Smooth muscle cell (in vitro differentiated cells): ENCODE measurements at regions not wholly inside any gene's neighbourhood (a gene's known extent, or its start where the extent isn't known, plus 50 kb on each side); places are given as distances from the start of the nearest gene placed in this dataset.

Experiments
- DNase-seq: peaks from one replicate; lab custom pipeline; 2025; ENCODE audit not compliant: unreplicated experiment; lab: John Stamatoyannopoulos, UW
- H2AFZ ChIP-seq: fragments of 200-600 bp; sonication (generic); 2 replicates; pipeline ENCODE4 v1.6.0; 2016; ENCODE audit warnings: antibody characterized with exemption, low read depth, mild to moderate bottlenecking
- H3F3A ChIP-seq: fragments of 200-600 bp; sonication (generic); 2 replicates; pipeline ENCODE4 v1.6.0; 2017; ENCODE audit warnings: antibody characterized with exemption, low read depth
- H3K27ac ChIP-seq: fragments of 200-600 bp; sonication (generic); 2 replicates; pipeline ENCODE4 v1.5.1; 2016; ENCODE audit warnings: low read depth, mild to moderate bottlenecking
- H3K27me3 ChIP-seq: fragments of 200-600 bp; sonication (generic); 2 replicates; pipeline ENCODE4 v1.6.1; 2016; ENCODE audit warnings: low read depth, mild to moderate bottlenecking
- H3K36me3 ChIP-seq: fragments of 200-600 bp; sonication (generic); 2 replicates; pipeline ENCODE4 v1.5.1; 2016; ENCODE audit warnings: low read depth
- H3K4me1 ChIP-seq: fragments of 200-600 bp; sonication (generic); 2 replicates; pipeline ENCODE4 v1.5.1; 2016; ENCODE audit warnings: low read depth
- H3K4me2 ChIP-seq: fragments of 200-600 bp; sonication (generic); 2 replicates; pipeline ENCODE4 v1.6.0; 2016; ENCODE audit warnings: mild to moderate bottlenecking
- H3K4me3 ChIP-seq: fragments of 200-600 bp; sonication (generic); 2 replicates; pipeline ENCODE4 v1.5.1; 2016; ENCODE audit warnings: mild to moderate bottlenecking
- H3K79me2 ChIP-seq: fragments of 200-600 bp; sonication (generic); 2 replicates; pipeline ENCODE4 v1.6.0; 2016; ENCODE audit warnings: low read depth, mild to moderate bottlenecking
- H3K9ac ChIP-seq: fragments of 200-600 bp; sonication (generic); 2 replicates; pipeline ENCODE4 v1.6.0; 2016; ENCODE audit warnings: low read depth
- H3K9me3 ChIP-seq: fragments of 200-600 bp; sonication (generic); replicated peaks from 2 replicates; pipeline ENCODE4 v1.5.1; 2016; ENCODE audit warnings: low read depth
- H4K20me1 ChIP-seq: fragments of 200-600 bp; sonication (generic); 2 replicates; pipeline ENCODE4 v1.6.0; 2016; ENCODE audit warnings: low read depth
- WGBS: methylation state at CpG from one replicate; pipeline ENCODE4 v1.1.7; 2016; ENCODE audit warnings: low lambda C conversion rate; 5-methylcytosine and 5-hydroxymethylcytosine counted together
- TF ChIP-seq, protein P1 (sequence below): fragments of 200-600 bp; sonication (generic); IDR thresholded peaks from 2 replicates; pipeline ENCODE4 v1.5.1; 2017; ENCODE audit warnings: borderline replicate concordance, mild to moderate bottlenecking, antibody characterized with exemption; ENCODE audit not compliant: insufficient read depth, poor library complexity, severe bottlenecking

GRCh38 chr13:74647211-74647610 is 513.0 kb upstream of the KLF12 start:
- WGBS = 76% methylated on average over 2 of the region's 2 CpGs

DNA sequence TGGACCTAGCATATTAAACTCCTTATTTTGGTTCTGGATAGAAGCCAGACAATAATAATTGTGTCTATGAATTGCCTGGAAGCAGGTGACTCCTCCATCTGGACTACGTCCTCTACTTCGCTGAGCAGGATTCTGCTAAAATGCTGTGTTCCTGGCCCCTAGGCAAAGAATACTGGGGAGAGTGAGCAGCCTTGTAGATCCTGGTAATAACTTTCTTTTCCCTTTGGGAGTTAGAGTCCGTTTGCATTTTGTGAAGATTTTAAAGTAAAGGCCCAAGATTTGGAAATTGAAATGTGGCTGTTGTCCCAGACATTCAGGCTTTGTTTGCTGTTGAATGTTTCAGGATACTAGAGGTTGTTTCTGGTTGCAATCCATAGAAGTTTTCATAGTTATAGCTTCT is 511.9 kb upstream of the KLF12 start:
- Histone ChIP-seq H3K9ac (no peak overlapping the region), H3K4me2 (no peak overlapping the region), H3F3A (no peaks in the 10 kb centered on the region), H3K79me2 (no peaks in the 10 kb centered on the region), H3K36me3 (no peaks in the 10 kb centered on the region), H3K27ac (no peak overlapping the region), H2AFZ (no peak overlapping the region), H4K20me1 (no peaks in the 10 kb centered on the region), H3K9me3 (no peaks in the 10 kb centered on the region), H3K4me3 (no peak overlapping the region), H3K4me1 (no peaks in the 10 kb centered on the region), H3K27me3 (no peaks in the 10 kb centered on the region)
- TF ChIP-seq, protein P1, sequence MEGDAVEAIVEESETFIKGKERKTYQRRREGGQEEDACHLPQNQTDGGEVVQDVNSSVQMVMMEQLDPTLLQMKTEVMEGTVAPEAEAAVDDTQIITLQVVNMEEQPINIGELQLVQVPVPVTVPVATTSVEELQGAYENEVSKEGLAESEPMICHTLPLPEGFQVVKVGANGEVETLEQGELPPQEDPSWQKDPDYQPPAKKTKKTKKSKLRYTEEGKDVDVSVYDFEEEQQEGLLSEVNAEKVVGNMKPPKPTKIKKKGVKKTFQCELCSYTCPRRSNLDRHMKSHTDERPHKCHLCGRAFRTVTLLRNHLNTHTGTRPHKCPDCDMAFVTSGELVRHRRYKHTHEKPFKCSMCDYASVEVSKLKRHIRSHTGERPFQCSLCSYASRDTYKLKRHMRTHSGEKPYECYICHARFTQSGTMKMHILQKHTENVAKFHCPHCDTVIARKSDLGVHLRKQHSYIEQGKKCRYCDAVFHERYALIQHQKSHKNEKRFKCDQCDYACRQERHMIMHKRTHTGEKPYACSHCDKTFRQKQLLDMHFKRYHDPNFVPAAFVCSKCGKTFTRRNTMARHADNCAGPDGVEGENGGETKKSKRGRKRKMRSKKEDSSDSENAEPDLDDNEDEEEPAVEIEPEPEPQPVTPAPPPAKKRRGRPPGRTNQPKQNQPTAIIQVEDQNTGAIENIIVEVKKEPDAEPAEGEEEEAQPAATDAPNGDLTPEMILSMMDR = no peak
- WGBS = 91% methylated on average over 3 of the region's 3 CpGs
- no peak for DNase-seq

More at GRCh38 chr13:74647211-74647610, 513.0 kb upstream of the KLF12 start:
- Histone ChIP-seq H3K27me3 (no peaks in the 10 kb centered on the region), H3K36me3 (no peaks in the 10 kb centered on the region), H3K4me1 (no peaks in the 10 kb centered on the region), H3K79me2 (no peaks in the 10 kb centered on the region), H3K4me3 (no peak overlapping the region), H2AFZ (no peak overlapping the region), H3K9ac (no peak overlapping the region), H3F3A (no peaks in the 10 kb centered on the region), H4K20me1 (no peaks in the 10 kb centered on the region), H3K9me3 (no peaks in the 10 kb centered on the region), H3K27ac (no peak overlapping the region), H3K4me2 (no peak overlapping the region)
- TF ChIP-seq, protein P1 = no peak
- no peak for DNase-seq

DNA sequence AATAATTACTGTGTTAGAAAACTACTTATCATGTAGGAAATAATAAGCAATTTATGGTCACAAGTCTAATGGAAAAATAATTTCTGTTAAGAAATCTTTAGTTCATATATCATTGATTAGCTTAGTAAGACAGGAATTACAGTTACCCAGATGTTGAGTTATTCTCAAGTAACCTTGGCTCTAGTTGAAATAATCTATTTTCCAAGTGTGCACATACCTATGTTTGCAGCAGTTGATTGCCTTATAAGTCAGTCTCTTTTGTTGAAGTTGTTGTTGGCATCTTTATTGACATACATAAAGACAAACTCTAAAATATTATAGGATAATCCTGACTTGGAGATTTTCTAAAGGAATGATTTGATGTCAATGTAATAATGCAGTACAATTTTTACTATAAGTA is 511.4 kb upstream of the KLF12 start:
- H3K4me3 ChIP-seq = no peak overlapping the region
- no peaks in the 10 kb centered on the region for H3F3A ChIP-seq
- no peak overlapping the region for H3K9ac ChIP-seq
- no peak overlapping the region for H2AFZ ChIP-seq
- H3K4me2 ChIP-seq = no peak overlapping the region
- no peak overlapping the region for H3K27ac ChIP-seq
- no peaks in the 10 kb centered on the region for H3K79me2 ChIP-seq
- no peak for DNase-seq
- no peaks in the 10 kb centered on the region for H3K9me3 ChIP-seq
- no peaks in the 10 kb centered on the region for H3K36me3 ChIP-seq
- H4K20me1 ChIP-seq = no peaks in the 10 kb centered on the region
- H3K27me3 ChIP-seq = no peaks in the 10 kb centered on the region
- TF ChIP-seq, protein P1 = no peak
- H3K4me1 ChIP-seq = no peaks in the 10 kb centered on the region

GRCh38 chr13:74644229-74644628 is 510.0 kb upstream of the KLF12 start:
- no peaks in the 10 kb centered on the region for H3K79me2 ChIP-seq
- H2AFZ ChIP-seq = no peak overlapping the region
- H3K4me2 ChIP-seq = no peak overlapping the region
- H3K9me3 ChIP-seq = no peaks in the 10 kb centered on the region
- no peak overlapping the region for H3K4me3 ChIP-seq
- H4K20me1 ChIP-seq = no peaks in the 10 kb centered on the region
- H3K27ac ChIP-seq = no peak overlapping the region
- H3K27me3 ChIP-seq = no peaks in the 10 kb centered on the region
- TF ChIP-seq, protein P1 = no peak
- no peak overlapping the region for H3K9ac ChIP-seq
- 67% methylated on average over 1 of the region's 1 CpG for WGBS
- no peak for DNase-seq
- no peaks in the 10 kb centered on the region for H3K4me1 ChIP-seq
- H3K36me3 ChIP-seq = no peaks in the 10 kb centered on the region
- H3F3A ChIP-seq = no peaks in the 10 kb centered on the region
